ENCODE measurements at regions not wholly inside any gene's neighbourhood (a gene's known extent, or its start where the extent isn't known, plus 50 kb on each side); places are given as distances from the start of the nearest gene placed in this dataset.
A peak's percentile ranks its signal among the peaks of the same experiment; 100 is the strongest.

DNA sequence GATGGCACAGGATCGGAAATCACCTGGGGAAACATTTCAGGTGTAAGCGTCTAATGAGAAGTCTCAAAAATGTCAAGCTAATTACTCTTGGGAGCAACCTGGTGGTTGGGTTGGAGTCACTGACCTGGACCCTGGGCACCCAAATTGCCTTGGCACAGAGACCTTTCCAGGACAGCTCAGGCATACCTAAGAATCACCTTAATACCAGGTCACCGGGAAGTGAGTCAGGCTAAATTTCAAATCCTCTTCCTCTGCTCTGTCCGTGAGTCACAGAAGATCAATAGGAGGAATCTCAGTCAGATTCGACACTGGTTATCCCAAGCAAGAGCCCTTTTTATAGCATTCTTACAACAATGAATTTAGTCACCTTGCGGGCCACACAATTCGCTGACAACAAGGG lies 179.6 kb upstream of the CAMK1G start:
- Histone ChIP-seq H3K4me3 (ENCODE audit: low read length) (no peak overlapping the region), H3K36me3 (ENCODE audit: insufficient read depth, low read length) (no peaks in the 10 kb centered on the region), H3K4me1 (ENCODE audit: control insufficient read depth, insufficient read depth, low read length) (peaks cover 34% of the 10 kb centered on the region), H3K9ac (ENCODE audit: low read depth, low read length) (no peak overlapping the region), H3K27me3 (ENCODE audit: control insufficient read depth, insufficient read depth, low read length) (no peaks in the 10 kb centered on the region), H3K4me2 (ENCODE audit: low read length) (no peak overlapping the region), H3K9me3 (replicated peaks; ENCODE audit: low read length) (no peaks in the 10 kb centered on the region)

DNA sequence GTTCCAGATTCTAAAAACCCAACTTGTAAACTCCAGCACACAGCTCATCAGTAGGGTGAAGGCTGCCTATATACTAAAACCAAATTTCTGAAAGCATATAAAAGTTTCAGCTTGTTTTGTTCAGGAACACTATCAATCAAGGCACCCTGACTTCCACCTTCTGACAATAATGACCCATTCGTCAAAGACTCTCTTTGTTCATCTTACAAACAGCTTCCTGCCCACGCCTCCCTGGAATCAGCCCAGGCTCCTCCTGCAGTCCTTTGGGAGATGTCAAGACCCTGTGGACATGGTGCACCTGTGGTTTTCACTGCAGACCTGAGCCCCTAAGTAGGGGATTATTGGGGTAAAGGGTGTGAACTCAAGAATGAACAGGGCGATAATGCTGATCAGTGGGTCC lies 178.9 kb upstream of the CAMK1G start:
- Histone ChIP-seq H3K4me1 (ENCODE audit: control insufficient read depth, insufficient read depth, low read length) (peaks cover 29% of the 10 kb centered on the region), H3K4me3 (ENCODE audit: low read length) (no peak overlapping the region), H3K9ac (ENCODE audit: low read depth, low read length) (no peak overlapping the region), H3K4me2 (ENCODE audit: low read length) (no peak overlapping the region), H3K27me3 (ENCODE audit: control insufficient read depth, insufficient read depth, low read length) (no peaks in the 10 kb centered on the region), H3K9me3 (replicated peaks; ENCODE audit: low read length) (no peaks in the 10 kb centered on the region), H3K36me3 (ENCODE audit: insufficient read depth, low read length) (no peaks in the 10 kb centered on the region)

DNA sequence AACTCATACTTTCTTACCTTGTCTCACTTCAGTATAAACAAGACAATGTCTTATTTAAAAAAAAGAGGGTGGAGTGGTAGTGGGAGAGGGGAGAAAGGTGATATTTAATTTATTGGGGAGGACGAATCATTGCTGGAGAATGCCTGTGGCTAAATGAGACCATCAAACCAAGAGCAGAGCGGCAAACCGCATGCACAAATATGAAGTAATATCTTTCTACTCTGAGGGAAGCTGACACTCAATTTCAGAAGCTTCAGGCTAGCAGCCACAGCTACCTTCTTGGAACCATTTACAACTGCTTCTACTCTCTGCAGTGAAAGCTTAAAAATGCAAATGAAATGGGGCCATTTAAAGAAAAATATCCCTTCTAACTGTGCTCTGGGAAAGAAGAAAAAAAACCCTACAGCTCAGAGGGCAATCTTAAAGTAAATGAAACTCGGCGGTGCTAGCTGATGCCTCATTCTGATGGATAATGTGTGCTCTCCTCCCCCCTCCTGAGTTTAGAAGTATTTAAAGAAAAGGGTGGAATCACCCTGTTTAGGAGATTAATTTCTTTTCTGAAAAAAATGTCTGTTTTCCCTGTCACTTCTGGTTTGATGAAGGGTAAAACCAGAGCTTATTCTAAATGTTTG lies 178.2 kb upstream of the CAMK1G start:
- Histone ChIP-seq H3K36me3 (ENCODE audit: insufficient read depth, low read length) (no peaks in the 10 kb centered on the region), H3K4me2 (ENCODE audit: low read length) (peak overlapping the region; percentile 22), H3K9ac (ENCODE audit: low read depth, low read length) (no peak overlapping the region)

DNA sequence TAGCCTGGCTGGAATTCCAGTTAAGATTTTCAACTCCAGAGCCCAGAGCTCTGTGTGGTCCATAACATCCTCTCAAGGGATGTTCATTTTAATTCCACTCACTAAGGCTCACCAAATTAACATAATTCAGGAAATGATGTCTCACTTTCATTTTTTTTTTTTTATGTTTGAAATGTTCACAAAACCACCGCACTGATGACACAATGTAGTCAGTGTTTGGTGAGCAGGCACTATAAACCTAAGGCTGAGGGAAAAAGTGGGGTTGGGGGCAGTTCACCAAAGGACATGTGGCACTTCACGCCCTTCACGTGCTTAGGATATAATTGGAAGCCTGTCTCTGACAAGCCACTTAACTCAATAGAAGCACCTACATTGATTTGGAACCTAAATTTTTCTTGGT lies 177.3 kb upstream of the CAMK1G start:
- H3K9ac ChIP-seq (ENCODE audit: low read depth, low read length), result no peak overlapping the region
- H3K27me3 ChIP-seq (ENCODE audit: control insufficient read depth, insufficient read depth, low read length), result no peaks in the 10 kb centered on the region
- no peaks in the 10 kb centered on the region for H3K9me3 ChIP-seq (replicated peaks; ENCODE audit: low read length)
- H3K36me3 ChIP-seq (ENCODE audit: insufficient read depth, low read length), result no peaks in the 10 kb centered on the region
- H3K4me3 ChIP-seq (ENCODE audit: low read length), result no peak overlapping the region
- H3K4me2 ChIP-seq (ENCODE audit: low read length), result peak overlapping the region; percentile 22
- H3K4me1 ChIP-seq (ENCODE audit: control insufficient read depth, insufficient read depth, low read length), result peaks cover 45% of the 10 kb centered on the region

More for the DNA sequence above, 178.2 kb upstream of the CAMK1G start:
- Histone ChIP-seq H3K27me3 (ENCODE audit: control insufficient read depth, insufficient read depth, low read length) (no peaks in the 10 kb centered on the region), H3K4me1 (ENCODE audit: control insufficient read depth, insufficient read depth, low read length) (peaks cover 36% of the 10 kb centered on the region), H3K4me3 (ENCODE audit: low read length) (no peak overlapping the region), H3K9me3 (replicated peaks; ENCODE audit: low read length) (no peaks in the 10 kb centered on the region)

DNA sequence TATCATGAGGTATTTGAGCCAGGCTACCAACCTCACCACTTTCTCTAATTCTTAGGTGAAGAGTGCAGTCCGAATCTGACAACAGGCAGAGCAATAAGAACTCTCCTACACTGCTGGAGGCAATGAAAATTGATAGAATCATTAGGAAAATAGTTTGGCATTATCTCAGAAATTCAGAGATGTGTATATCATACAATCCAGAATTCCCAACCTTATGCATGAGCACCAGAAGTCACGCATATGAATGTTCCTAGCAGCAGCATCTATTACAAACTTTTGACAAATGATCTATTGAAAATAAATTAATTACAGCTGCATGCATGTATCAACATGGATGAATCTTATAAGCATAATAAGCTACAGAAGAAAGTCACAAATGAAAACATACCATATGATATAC lies 176.9 kb upstream of the CAMK1G start:
- H3K9ac ChIP-seq (ENCODE audit: low read depth, low read length), result no peak overlapping the region
- H3K27me3 ChIP-seq (ENCODE audit: control insufficient read depth, insufficient read depth, low read length), result no peaks in the 10 kb centered on the region
- H3K9me3 ChIP-seq (replicated peaks; ENCODE audit: low read length), result no peaks in the 10 kb centered on the region
- H3K4me3 ChIP-seq (ENCODE audit: low read length), result no peak overlapping the region
- no peak overlapping the region for H3K4me2 ChIP-seq (ENCODE audit: low read length)
- H3K36me3 ChIP-seq (ENCODE audit: insufficient read depth, low read length), result no peaks in the 10 kb centered on the region
- H3K4me1 ChIP-seq (ENCODE audit: control insufficient read depth, insufficient read depth, low read length), result peaks cover 49% of the 10 kb centered on the region

DNA sequence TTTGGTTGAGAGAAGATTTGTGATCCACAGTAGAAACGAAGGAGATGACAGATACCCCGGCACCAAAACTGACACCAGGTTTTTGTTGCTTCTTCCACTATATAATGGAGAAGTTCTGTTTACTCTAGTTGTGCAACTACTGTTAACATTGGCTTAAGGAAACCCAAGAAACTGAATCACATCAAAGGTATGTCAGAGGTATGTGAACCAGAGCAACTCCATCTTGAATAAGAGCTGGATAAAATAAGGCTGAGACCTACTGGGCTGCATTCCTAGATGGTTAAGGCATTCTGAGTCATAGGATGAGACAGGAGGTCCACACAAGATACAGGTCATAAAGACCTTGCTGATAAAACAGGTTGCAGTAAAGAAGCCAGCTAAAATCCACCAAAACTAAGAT lies 173.7 kb upstream of the CAMK1G start:
- Histone ChIP-seq H3K36me3 (ENCODE audit: insufficient read depth, low read length) (no peaks in the 10 kb centered on the region), H3K4me2 (ENCODE audit: low read length) (no peak overlapping the region), H3K27me3 (ENCODE audit: control insufficient read depth, insufficient read depth, low read length) (no peaks in the 10 kb centered on the region), H3K4me1 (ENCODE audit: control insufficient read depth, insufficient read depth, low read length) (peaks cover 52% of the 10 kb centered on the region), H3K9ac (ENCODE audit: low read depth, low read length) (no peak overlapping the region), H3K4me3 (ENCODE audit: low read length) (no peak overlapping the region), H3K9me3 (replicated peaks; ENCODE audit: low read length) (no peaks in the 10 kb centered on the region)

DNA sequence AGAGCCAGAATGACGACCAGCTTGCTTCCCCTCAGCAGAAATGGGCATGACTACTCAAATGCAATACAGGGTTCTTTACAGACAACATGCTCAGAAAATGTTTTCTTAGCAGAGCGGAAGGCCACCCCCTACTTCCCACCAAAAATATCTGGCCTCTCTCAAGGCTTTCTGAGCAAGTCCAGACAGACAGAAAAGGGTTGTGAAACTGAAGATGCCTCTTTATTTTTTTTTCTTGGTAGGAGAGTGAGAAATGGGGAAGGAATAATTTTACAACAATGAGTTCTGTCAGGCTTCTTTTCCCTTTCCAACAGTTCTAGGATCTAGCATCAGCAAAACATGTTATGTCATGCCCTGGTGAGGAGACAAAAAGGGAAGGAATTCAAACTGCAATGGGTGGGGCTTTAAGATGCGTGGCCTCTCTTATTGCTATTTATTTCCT lies 172.0 kb upstream of the CAMK1G start:
- Histone ChIP-seq H3K4me1 (ENCODE audit: control insufficient read depth, insufficient read depth, low read length) (peaks cover 38% of the 10 kb centered on the region), H3K4me2 (ENCODE audit: low read length) (peak overlapping the region; percentile 22), H3K9me3 (replicated peaks; ENCODE audit: low read length) (no peaks in the 10 kb centered on the region), H3K27me3 (ENCODE audit: control insufficient read depth, insufficient read depth, low read length) (no peaks in the 10 kb centered on the region), H3K4me3 (ENCODE audit: low read length) (no peak overlapping the region), H3K36me3 (ENCODE audit: insufficient read depth, low read length) (no peaks in the 10 kb centered on the region), H3K9ac (ENCODE audit: low read depth, low read length) (peak overlapping the region; percentile 29)

DNA sequence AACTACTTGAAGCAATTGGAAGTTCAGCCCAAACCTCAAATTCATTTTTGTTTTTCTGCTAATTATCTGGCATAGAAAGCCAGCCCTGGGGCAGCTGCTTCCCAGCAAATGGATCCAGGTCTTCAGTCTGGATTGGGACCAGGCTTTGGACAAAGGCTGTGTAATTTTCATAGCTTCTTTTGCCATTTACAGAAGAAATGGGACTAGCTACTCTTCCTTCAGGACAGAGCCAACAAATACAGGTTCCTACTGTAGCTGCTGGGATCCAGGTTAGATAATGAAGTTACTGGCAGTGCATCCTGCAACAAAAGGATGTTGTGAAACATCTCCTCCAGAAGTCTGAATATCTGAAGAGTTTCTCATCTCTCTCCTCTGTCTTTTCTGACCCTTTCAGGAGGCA lies 171.5 kb upstream of the CAMK1G start:
- H3K9ac ChIP-seq (ENCODE audit: low read depth, low read length), result peak overlapping the region; percentile 24
- H3K27me3 ChIP-seq (ENCODE audit: control insufficient read depth, insufficient read depth, low read length), result no peaks in the 10 kb centered on the region
- peaks cover 38% of the 10 kb centered on the region for H3K4me1 ChIP-seq (ENCODE audit: control insufficient read depth, insufficient read depth, low read length)
- no peaks in the 10 kb centered on the region for H3K9me3 ChIP-seq (replicated peaks; ENCODE audit: low read length)
- H3K36me3 ChIP-seq (ENCODE audit: insufficient read depth, low read length), result no peaks in the 10 kb centered on the region
- H3K4me3 ChIP-seq (ENCODE audit: low read length), result no peak overlapping the region
- H3K4me2 ChIP-seq (ENCODE audit: low read length), result peak overlapping the region; percentile 13

DNA sequence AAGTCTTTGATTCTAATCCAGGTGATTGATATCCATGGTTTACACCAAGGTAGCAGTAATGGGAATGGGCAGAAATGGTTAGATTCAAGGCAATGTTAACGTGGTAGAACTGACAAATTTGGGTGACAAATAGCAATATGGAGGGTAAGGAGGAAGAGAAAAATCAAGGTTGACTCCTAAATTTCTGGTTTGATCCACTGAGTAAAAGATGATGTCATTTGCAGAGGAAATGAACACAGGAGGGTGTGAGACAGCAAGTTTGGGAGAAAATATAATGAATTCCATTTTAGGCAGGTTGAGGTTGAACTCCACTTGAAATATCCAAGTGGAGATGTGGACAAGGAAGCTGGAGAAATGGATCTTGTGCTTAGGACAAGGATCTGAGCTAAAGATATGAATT lies 170.9 kb upstream of the CAMK1G start:
- no peak overlapping the region for H3K9ac ChIP-seq (ENCODE audit: low read depth, low read length)
- H3K9me3 ChIP-seq (replicated peaks; ENCODE audit: low read length), result no peaks in the 10 kb centered on the region
- no peak overlapping the region for H3K4me3 ChIP-seq (ENCODE audit: low read length)
- no peaks in the 10 kb centered on the region for H3K36me3 ChIP-seq (ENCODE audit: insufficient read depth, low read length)
- H3K27me3 ChIP-seq (ENCODE audit: control insufficient read depth, insufficient read depth, low read length), result no peaks in the 10 kb centered on the region
- H3K4me2 ChIP-seq (ENCODE audit: low read length), result no peak overlapping the region
- peaks cover 38% of the 10 kb centered on the region for H3K4me1 ChIP-seq (ENCODE audit: control insufficient read depth, insufficient read depth, low read length)

DNA sequence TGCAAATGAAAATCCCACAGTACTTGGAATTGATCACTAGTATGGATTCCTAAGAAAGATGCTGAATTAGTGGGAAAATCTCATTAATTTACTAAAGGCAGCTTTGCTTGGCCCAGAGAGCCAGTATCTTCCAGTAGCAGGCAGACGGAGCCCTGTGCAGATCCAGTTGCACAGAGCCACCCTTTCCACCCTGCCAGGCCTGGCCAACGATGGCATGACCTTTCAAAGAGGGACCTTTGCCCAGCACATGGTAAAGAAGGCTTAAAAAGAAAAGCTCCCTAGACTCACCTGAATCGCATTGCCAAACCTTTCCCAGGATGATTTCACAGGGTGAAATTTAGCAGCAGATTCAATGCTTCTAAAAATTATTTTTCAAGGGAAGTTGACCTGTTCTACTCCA lies 170.5 kb upstream of the CAMK1G start:
- H3K27me3 ChIP-seq (ENCODE audit: control insufficient read depth, insufficient read depth, low read length), result no peaks in the 10 kb centered on the region
- no peaks in the 10 kb centered on the region for H3K9me3 ChIP-seq (replicated peaks; ENCODE audit: low read length)
- no peaks in the 10 kb centered on the region for H3K36me3 ChIP-seq (ENCODE audit: insufficient read depth, low read length)
- no peak overlapping the region for H3K4me3 ChIP-seq (ENCODE audit: low read length)
- peaks cover 38% of the 10 kb centered on the region for H3K4me1 ChIP-seq (ENCODE audit: control insufficient read depth, insufficient read depth, low read length)
- no peak overlapping the region for H3K9ac ChIP-seq (ENCODE audit: low read depth, low read length)
- H3K4me2 ChIP-seq (ENCODE audit: low read length), result no peak overlapping the region

DNA sequence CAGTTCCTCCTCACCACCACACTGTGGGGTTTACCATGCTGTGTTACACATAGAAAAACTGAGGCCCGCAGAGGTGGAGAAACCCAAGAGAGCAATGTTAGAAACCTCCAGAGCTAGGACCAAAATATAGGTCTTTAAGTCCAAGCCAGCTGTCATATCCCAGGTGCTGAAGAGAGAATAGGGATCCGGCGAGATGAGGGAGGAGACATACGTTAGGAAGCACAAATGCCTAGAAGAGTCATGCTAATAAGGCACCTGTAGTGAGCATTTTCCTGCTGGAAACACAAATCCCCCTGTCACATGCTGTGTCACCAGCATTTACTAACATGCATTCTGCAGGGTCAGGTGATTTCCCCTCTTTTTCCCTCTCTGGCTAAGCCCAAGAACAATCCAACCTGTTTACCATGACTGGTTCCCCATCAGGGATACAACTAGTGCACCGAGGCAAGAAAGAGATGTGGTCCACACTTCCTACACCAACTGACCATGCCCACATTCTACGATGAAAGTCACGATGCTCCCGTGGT lies 168.6 kb upstream of the CAMK1G start:
- Histone ChIP-seq H3K9ac (ENCODE audit: low read depth, low read length) (no peak overlapping the region), H3K4me3 (ENCODE audit: low read length) (no peak overlapping the region), H3K4me1 (ENCODE audit: control insufficient read depth, insufficient read depth, low read length) (peaks cover 33% of the 10 kb centered on the region), H3K27me3 (ENCODE audit: control insufficient read depth, insufficient read depth, low read length) (no peaks in the 10 kb centered on the region), H3K36me3 (ENCODE audit: insufficient read depth, low read length) (no peaks in the 10 kb centered on the region), H3K4me2 (ENCODE audit: low read length) (no peak overlapping the region), H3K9me3 (replicated peaks; ENCODE audit: low read length) (no peaks in the 10 kb centered on the region)

DNA sequence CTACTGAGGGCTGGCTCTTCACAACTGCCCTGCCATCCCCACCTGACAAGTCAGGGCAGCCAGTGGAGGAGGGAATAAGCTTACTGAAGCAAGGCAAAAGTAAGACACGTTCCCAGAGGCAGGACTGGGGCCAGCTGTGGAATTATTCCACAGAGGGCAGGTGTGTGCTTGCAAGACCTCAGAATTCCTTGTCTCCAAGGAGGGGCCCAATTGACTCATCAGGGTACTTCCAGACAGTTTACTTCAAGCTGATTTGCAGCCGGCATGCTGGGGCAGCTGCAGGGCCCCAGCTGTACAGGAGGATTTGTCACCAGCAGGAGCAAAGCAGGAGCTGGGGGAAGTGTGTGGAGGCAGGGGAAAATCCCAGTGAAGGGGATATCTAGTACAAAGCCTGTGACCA lies 167.5 kb upstream of the CAMK1G start:
- peaks cover 21% of the 10 kb centered on the region for H3K4me1 ChIP-seq (ENCODE audit: control insufficient read depth, insufficient read depth, low read length)
- no peaks in the 10 kb centered on the region for H3K9me3 ChIP-seq (replicated peaks; ENCODE audit: low read length)
- H3K4me3 ChIP-seq (ENCODE audit: low read length), result no peak overlapping the region
- no peak overlapping the region for H3K9ac ChIP-seq (ENCODE audit: low read depth, low read length)
- H3K4me2 ChIP-seq (ENCODE audit: low read length), result no peak overlapping the region
- H3K36me3 ChIP-seq (ENCODE audit: insufficient read depth, low read length), result no peaks in the 10 kb centered on the region
- H3K27me3 ChIP-seq (ENCODE audit: control insufficient read depth, insufficient read depth, low read length), result no peaks in the 10 kb centered on the region
